ENCODE measurements at regions not wholly inside any gene's neighbourhood (a gene's known extent, or its start where the extent isn't known, plus 50 kb on each side); places are given as distances from the start of the nearest gene placed in this dataset.
A peak's percentile ranks its signal among the peaks of the same experiment; 100 is the strongest.

GRCh38 chr1:98478121-98478520, 183.4 kb upstream of the SNX7 start:
- no peak for DNase-seq

- no peak for DNase-seq
These were observed 188.6 kb upstream of the SNX7 start for GRCh38 chr1:98472878-98473277.

GRCh38 chr1:98471633-98472032, 189.9 kb upstream of the SNX7 start:
- no peak for DNase-seq

- DNase-seq: peak; percentile 52
These were observed 193.3 kb upstream of the SNX7 start for GRCh38 chr1:98468111-98468717.

- no peak for DNase-seq
These were observed 193.9 kb upstream of the SNX7 start for GRCh38 chr1:98467586-98467985.

- no peak for DNase-seq
These were observed 194.4 kb upstream of the SNX7 start for GRCh38 chr1:98467122-98467521.

- no peak for DNase-seq
These were observed 199.6 kb upstream of the SNX7 start for GRCh38 chr1:98461873-98462385.

- DNase-seq: no peak
These were observed 201.4 kb upstream of the SNX7 start for GRCh38 chr1:98460136-98460535.

GRCh38 chr1:98459486-98459870, 202.0 kb upstream of the SNX7 start:
- DNase-seq: no peak

- no peak for DNase-seq
These were observed 202.7 kb upstream of the SNX7 start for GRCh38 chr1:98458511-98459485.

- DNase-seq: no peak
These were observed 204.3 kb upstream of the SNX7 start for GRCh38 chr1:98457248-98457647.

- no peak for DNase-seq
These were observed 206.9 kb upstream of the SNX7 start for GRCh38 chr1:98454666-98455065.

GRCh38 chr1:98453066-98453465, 208.5 kb upstream of the SNX7 start:
- no peak for DNase-seq

- no peak for DNase-seq
These were observed 209.4 kb upstream of the SNX7 start for GRCh38 chr1:98452162-98452561.

- no peak for DNase-seq
These were observed 220.2 kb upstream of the SNX7 start for GRCh38 chr1:98441281-98441680.

- DNase-seq: no peak
These were observed 222.1 kb upstream of the SNX7 start for GRCh38 chr1:98439471-98439870.

GRCh38 chr1:98437540-98437939, 224.0 kb upstream of the SNX7 start:
- no peak for DNase-seq

- DNase-seq: no peak
These were observed 224.5 kb upstream of the SNX7 start for GRCh38 chr1:98437011-98437410.

- no peak for DNase-seq
These were observed 231.5 kb upstream of the SNX7 start for GRCh38 chr1:98429965-98430443.

- DNase-seq: no peak
These were observed 232.7 kb upstream of the SNX7 start for GRCh38 chr1:98428864-98429263.

- DNase-seq: no peak
These were observed 233.9 kb upstream of the SNX7 start for GRCh38 chr1:98427664-98428063.

- no peak for DNase-seq
These were observed 235.4 kb upstream of the SNX7 start for GRCh38 chr1:98426092-98426491.

- no peak for DNase-seq
These were observed 238.7 kb upstream of the SNX7 start for GRCh38 chr1:98422816-98423215.

GRCh38 chr1:98421085-98421435, 240.5 kb upstream of the SNX7 start:
- no peak for DNase-seq
